ENCODE measurements at regions not wholly inside any gene's neighbourhood (a gene's known extent, or its start where the extent isn't known, plus 50 kb on each side); places are given as distances from the start of the nearest gene placed in this dataset.
A peak's percentile ranks its signal among the peaks of the same experiment; 100 is the strongest.

GRCh38 chr3:6223572-6223971, 637.3 kb upstream of the GRM7 start:
- DNase-seq, result no peak

GRCh38 chr3:6228958-6229683, 631.8 kb upstream of the GRM7 start:
- no peak for DNase-seq

- DNase-seq, result no peak
These were observed 631.0 kb upstream of the GRM7 start for GRCh38 chr3:6229778-6230410.

GRCh38 chr3:6242104-6242503, 618.8 kb upstream of the GRM7 start:
- DNase-seq, result no peak

- DNase-seq, result no peak
These were observed 612.4 kb upstream of the GRM7 start for GRCh38 chr3:6248528-6248927.

GRCh38 chr3:6249679-6250078, 611.2 kb upstream of the GRM7 start:
- no peak for DNase-seq

- no peak for DNase-seq
These were observed 610.7 kb upstream of the GRM7 start for GRCh38 chr3:6250167-6250566.

GRCh38 chr3:6251612-6252400, 609.1 kb upstream of the GRM7 start:
- peak; percentile 11 for DNase-seq

- no peak for DNase-seq
These were observed 606.4 kb upstream of the GRM7 start for GRCh38 chr3:6254490-6254889.

- DNase-seq, result no peak
These were observed 605.7 kb upstream of the GRM7 start for GRCh38 chr3:6255229-6255628.

GRCh38 chr3:6260551-6261191, 600.2 kb upstream of the GRM7 start:
- no peak for DNase-seq

GRCh38 chr3:6262010-6262409, 598.9 kb upstream of the GRM7 start:
- no peak for DNase-seq

- no peak for DNase-seq
These were observed 596.9 kb upstream of the GRM7 start for GRCh38 chr3:6264036-6264435.

- DNase-seq, result no peak
These were observed 596.0 kb upstream of the GRM7 start for GRCh38 chr3:6264906-6265305.

GRCh38 chr3:6266135-6266534, 594.8 kb upstream of the GRM7 start:
- no peak for DNase-seq

- DNase-seq, result no peak
These were observed 587.0 kb upstream of the GRM7 start for GRCh38 chr3:6273878-6274277.

GRCh38 chr3:6281662-6282061, 579.3 kb upstream of the GRM7 start:
- DNase-seq, result no peak

- DNase-seq, result no peak
These were observed 578.0 kb upstream of the GRM7 start for GRCh38 chr3:6282918-6283317.

GRCh38 chr3:6287088-6287875, 573.6 kb upstream of the GRM7 start:
- no peak for DNase-seq

GRCh38 chr3:6301626-6302025, 559.3 kb upstream of the GRM7 start:
- DNase-seq, result no peak

GRCh38 chr3:6315906-6316305, 545.0 kb upstream of the GRM7 start:
- no peak for DNase-seq

GRCh38 chr3:6321999-6322398, 538.9 kb upstream of the GRM7 start:
- DNase-seq, result no peak
